Caco-2 (cell line): ENCODE measurements at regions not wholly inside any gene's neighbourhood (a gene's known extent, or its start where the extent isn't known, plus 50 kb on each side); places are given as distances from the start of the nearest gene placed in this dataset.

Experiments used
- BruUV-seq: library from RNA; stranded (reverse); fragments of 400-500 nt; replicated peaks from 2 replicates; lab custom pipeline; 2021; lab: Mats Ljungman, UMichigan
- CTCF ChIA-PET: fragments of 300-600 bp; sonication (Branson Sonifier 250); formaldehyde crosslinking; loops from one replicate; lab custom pipeline; 2022; ENCODE audit warnings: antibody characterized with exemption; lab: Charles Lee
- POLR2A ChIA-PET: fragments of 300-600 bp; sonication (Branson Sonifier 250); formaldehyde crosslinking; loops from one replicate; lab custom pipeline; 2022; ENCODE audit warnings: antibody characterized with exemption; lab: Charles Lee
- DNase-seq, 2 experiments: peaks; one replicate each; pipeline versions ENCODE4 v3.0.0 to v3.0.0-alpha.2; 2020 to 2022
- H3K27me3 ChIP-seq: replicated peaks from 2 replicates; pipeline ENCODE4 v1.6.0; 2011; ENCODE audit warnings: low read length; ENCODE audit not compliant: control insufficient read depth, insufficient read depth
- H3K36me3 ChIP-seq: 2 replicates; pipeline ENCODE4 v1.5.1; 2011; ENCODE audit warnings: low read length; ENCODE audit not compliant: control insufficient read depth, insufficient read depth
- H3K4me1 ChIP-seq: fragments of 250-450 bp; sonication (Bioruptor Pico); 2 replicates; pipeline ENCODE4 v1.5.1; 2020; ENCODE audit warnings: mild to moderate bottlenecking
- H3K4me3 ChIP-seq: 2 replicates; pipeline ENCODE4 v1.5.1; 2011; ENCODE audit warnings: low read depth, mild to moderate bottlenecking, control low read depth, low read length
- H3K9me3 ChIP-seq: fragments of 250-450 bp; sonication (Bioruptor Pico); 2 replicates; pipeline ENCODE4 v1.5.1; 2020; ENCODE audit warnings: mild to moderate bottlenecking, moderate library complexity
- H3K27ac Mint-ChIP-seq: one replicate; pipeline ENCODE4 v1.8.0; 2022; ENCODE audit warnings: mixed read lengths; ENCODE audit not compliant: unreplicated experiment
- H3K27me3 Mint-ChIP-seq: one replicate; pipeline ENCODE4 v1.8.0; 2022; ENCODE audit warnings: mixed read lengths; ENCODE audit not compliant: insufficient read depth, unreplicated experiment
- H3K36me3 Mint-ChIP-seq: one replicate; pipeline ENCODE4 v1.8.0; 2022; ENCODE audit warnings: mild to moderate bottlenecking, mixed read lengths; ENCODE audit not compliant: insufficient read depth, unreplicated experiment
- H3K4me1 Mint-ChIP-seq: one replicate; pipeline ENCODE4 v1.8.0; 2022; ENCODE audit warnings: low read depth, mixed read lengths; ENCODE audit not compliant: unreplicated experiment
- H3K4me3 Mint-ChIP-seq: one replicate; pipeline ENCODE4 v1.8.0; 2022; ENCODE audit warnings: mild to moderate bottlenecking, moderate library complexity, mixed read lengths; ENCODE audit not compliant: unreplicated experiment
- H3K9me3 Mint-ChIP-seq: one replicate; pipeline ENCODE4 v1.8.0; 2022; ENCODE audit warnings: mixed read lengths; ENCODE audit not compliant: unreplicated experiment
- CTCF ChIP-seq, 2 experiments: fragments of 200-600 bp in 1 of 2; IDR thresholded peaks; 1 replicate in 1 of 2; 2 replicates in 1 of 2; pipeline versions ENCODE4 v1.5.1 to v1.8.0; 2011 to 2022; ENCODE audit warnings: antibody characterized with exemption in 1 of 2, control low read depth in 1 of 2, inconsistent platforms in 1 of 2, low read depth in 1 of 2, low read length in 1 of 2, mild to moderate bottlenecking in 1 of 2, moderate library complexity in 1 of 2; ENCODE audit not compliant: insufficient read depth in 1 of 2, severe bottlenecking in 1 of 2, unreplicated experiment in 1 of 2
- intact Hi-C: fragments of 100-400 bp; cut with micrococcal nuclease; formaldehyde crosslinking; loops from one replicate; pipeline ENCODE4 v1.10.0; 2022; ENCODE audit not compliant: unreplicated experiment

GRCh38 chrX:69014200-69014599 lies 151.1 kb downstream of the PJA1 start:
- ChIA-PET CTCF (no interaction called here), POLR2A (no interaction called here)
- no peaks in the 10 kb centered on the region for H3K4me1 ChIP-seq
- no peak overlapping the region for H3K4me3 Mint-ChIP-seq
- H3K9me3 ChIP-seq: no peaks in the 10 kb centered on the region
- no peaks in the 10 kb centered on the region for H3K36me3 ChIP-seq
- H3K27me3 ChIP-seq: no peaks in the 10 kb centered on the region
- peaks cover 9% of the 10 kb centered on the region for H3K27me3 Mint-ChIP-seq
- intact Hi-C loops: no loop called here
- no peak for DNase-seq
- no peaks in the 10 kb centered on the region for H3K9me3 Mint-ChIP-seq
- no peak overlapping the region for H3K4me3 ChIP-seq
- H3K36me3 Mint-ChIP-seq: no peaks in the 10 kb centered on the region
- no peak for TF ChIP-seq CTCF (IDR thresholded peaks at IDR 0.05; ENCODE audit: insufficient read depth in 1 of 2, low read depth in 1 of 2, low read length in 1 of 2, severe bottlenecking in 1 of 2, unreplicated experiment in 1 of 2)
- no peaks in the 10 kb centered on the region for H3K4me1 Mint-ChIP-seq
- BruUV-seq: no TSS peak
- H3K27ac Mint-ChIP-seq: no peak overlapping the region

- peaks cover 9% of the 10 kb centered on the region for H3K27me3 Mint-ChIP-seq
- H3K9me3 Mint-ChIP-seq: no peaks in the 10 kb centered on the region
- H3K36me3 ChIP-seq: no peaks in the 10 kb centered on the region
- BruUV-seq: no TSS peak
- no peak for DNase-seq
- no peaks in the 10 kb centered on the region for H3K9me3 ChIP-seq
- H3K4me3 ChIP-seq: no peak overlapping the region
- ChIA-PET POLR2A (no interaction called here), CTCF (no interaction called here)
- intact Hi-C loops: no loop called here
- H3K4me1 ChIP-seq: no peaks in the 10 kb centered on the region
- H3K4me3 Mint-ChIP-seq: no peak overlapping the region
- no peaks in the 10 kb centered on the region for H3K27me3 ChIP-seq
- no peaks in the 10 kb centered on the region for H3K4me1 Mint-ChIP-seq
- no peak overlapping the region for H3K27ac Mint-ChIP-seq
- H3K36me3 Mint-ChIP-seq: no peaks in the 10 kb centered on the region
- TF ChIP-seq CTCF (IDR thresholded peaks at IDR 0.05; ENCODE audit: insufficient read depth in 1 of 2, low read depth in 1 of 2, low read length in 1 of 2, severe bottlenecking in 1 of 2, unreplicated experiment in 1 of 2): no peak
Observed at GRCh38 chrX:69010339-69010738, 154.9 kb downstream of the PJA1 start.

DNA sequence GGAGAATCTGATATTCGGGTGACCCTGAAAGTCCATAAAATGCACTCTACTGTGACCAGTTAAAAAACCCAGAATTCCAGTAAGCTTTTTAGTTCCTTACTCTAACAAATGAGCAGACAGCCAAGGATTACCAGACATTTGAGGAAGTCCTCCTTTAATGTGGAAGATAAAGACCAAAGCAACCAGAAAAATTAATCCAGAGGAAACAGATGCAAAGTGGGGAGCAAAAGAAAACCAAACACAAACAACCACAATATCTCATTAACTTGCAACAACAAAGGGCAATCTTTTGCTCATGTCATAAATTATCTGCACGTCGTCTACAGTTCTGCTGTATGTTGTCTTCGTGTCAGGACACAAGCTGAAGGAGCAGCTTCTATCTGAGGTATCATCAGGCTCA lies 164.4 kb downstream of the PJA1 start:
- BruUV-seq: no TSS peak

More for the DNA sequence above, 164.4 kb downstream of the PJA1 start:
- ChIA-PET CTCF (no interaction called here), POLR2A (no interaction called here)
- Histone ChIP-seq H3K36me3 (no peaks in the 10 kb centered on the region), H3K27me3 (no peaks in the 10 kb centered on the region), H3K4me1 (no peaks in the 10 kb centered on the region), H3K4me3 (no peak overlapping the region), H3K9me3 (no peaks in the 10 kb centered on the region)
- peaks cover 6% of the 10 kb centered on the region for H3K27me3 Mint-ChIP-seq
- no peaks in the 10 kb centered on the region for H3K36me3 Mint-ChIP-seq
- intact Hi-C loops: no loop called here
- TF ChIP-seq CTCF (IDR thresholded peaks at IDR 0.05; ENCODE audit: insufficient read depth in 1 of 2, low read depth in 1 of 2, low read length in 1 of 2, severe bottlenecking in 1 of 2, unreplicated experiment in 1 of 2): no peak
- DNase-seq: no peak
- H3K9me3 Mint-ChIP-seq: no peaks in the 10 kb centered on the region
- H3K4me1 Mint-ChIP-seq: peaks cover 3% of the 10 kb centered on the region
- no peak overlapping the region for H3K27ac Mint-ChIP-seq
- H3K4me3 Mint-ChIP-seq: no peak overlapping the region
